ENCODE measurements at regions not wholly inside any gene's neighbourhood (a gene's known extent, or its start where the extent isn't known, plus 50 kb on each side); places are given as distances from the start of the nearest gene placed in this dataset.

DNA sequence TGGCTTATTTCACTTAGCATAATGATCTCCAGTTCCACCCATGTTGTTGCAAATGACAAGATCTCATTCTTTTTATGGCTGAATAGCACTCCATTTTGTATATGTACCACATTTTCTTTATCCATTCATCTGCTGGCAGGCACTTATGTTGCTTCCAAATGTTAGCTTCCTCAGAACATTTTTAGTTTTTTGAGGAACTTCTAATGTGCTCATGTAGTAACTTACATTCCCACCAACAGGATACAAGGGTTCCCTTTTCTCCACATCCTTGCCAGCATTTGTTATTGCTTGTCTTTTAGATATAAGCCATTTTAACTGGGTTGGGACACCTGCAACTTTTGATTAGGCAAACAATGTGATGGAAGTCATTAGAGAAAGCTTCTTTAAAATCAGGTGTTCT is 454.2 kb downstream of the NLGN4X start:
- TF ChIP-seq TAF1 (conservative IDR thresholded peaks at IDR 0.05) (no peak), FOXA1 (IDR thresholded peaks at IDR 0.05) (no peak), RAD21 (IDR thresholded peaks at IDR 0.05) (no peak), HNF4A (conservative IDR thresholded peaks at IDR 0.05) (no peak), YY1 (IDR thresholded peaks at IDR 0.05) (no peak), EGR1 (IDR thresholded peaks at IDR 0.05; ENCODE audit: low read depth in 2 of 2) (no peak), NR2F2 (IDR thresholded peaks at IDR 0.05) (no peak), HNF4G (IDR thresholded peaks at IDR 0.05) (no peak), RXRA (IDR thresholded peaks at IDR 0.05) (no peak), FOXA2 (IDR thresholded peaks at IDR 0.05) (no peak), GABPA (IDR thresholded peaks at IDR 0.05 in 1 of 2, conservative IDR thresholded peaks at IDR 0.05 in 1 of 2) (no peak)
- TF ChIP-seq, protein P1, sequence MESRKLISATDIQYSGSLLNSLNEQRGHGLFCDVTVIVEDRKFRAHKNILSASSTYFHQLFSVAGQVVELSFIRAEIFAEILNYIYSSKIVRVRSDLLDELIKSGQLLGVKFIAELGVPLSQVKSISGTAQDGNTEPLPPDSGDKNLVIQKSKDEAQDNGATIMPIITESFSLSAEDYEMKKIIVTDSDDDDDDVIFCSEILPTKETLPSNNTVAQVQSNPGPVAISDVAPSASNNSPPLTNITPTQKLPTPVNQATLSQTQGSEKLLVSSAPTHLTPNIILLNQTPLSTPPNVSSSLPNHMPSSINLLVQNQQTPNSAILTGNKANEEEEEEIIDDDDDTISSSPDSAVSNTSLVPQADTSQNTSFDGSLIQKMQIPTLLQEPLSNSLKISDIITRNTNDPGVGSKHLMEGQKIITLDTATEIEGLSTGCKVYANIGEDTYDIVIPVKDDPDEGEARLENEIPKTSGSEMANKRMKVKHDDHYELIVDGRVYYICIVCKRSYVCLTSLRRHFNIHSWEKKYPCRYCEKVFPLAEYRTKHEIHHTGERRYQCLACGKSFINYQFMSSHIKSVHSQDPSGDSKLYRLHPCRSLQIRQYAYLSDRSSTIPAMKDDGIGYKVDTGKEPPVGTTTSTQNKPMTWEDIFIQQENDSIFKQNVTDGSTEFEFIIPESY (IDR thresholded peaks at IDR 0.05): no peak
- TF ChIP-seq, protein P2, sequence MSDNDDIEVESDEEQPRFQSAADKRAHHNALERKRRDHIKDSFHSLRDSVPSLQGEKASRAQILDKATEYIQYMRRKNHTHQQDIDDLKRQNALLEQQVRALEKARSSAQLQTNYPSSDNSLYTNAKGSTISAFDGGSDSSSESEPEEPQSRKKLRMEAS (IDR thresholded peaks at IDR 0.05): no peak
- TF ChIP-seq, protein P3, sequence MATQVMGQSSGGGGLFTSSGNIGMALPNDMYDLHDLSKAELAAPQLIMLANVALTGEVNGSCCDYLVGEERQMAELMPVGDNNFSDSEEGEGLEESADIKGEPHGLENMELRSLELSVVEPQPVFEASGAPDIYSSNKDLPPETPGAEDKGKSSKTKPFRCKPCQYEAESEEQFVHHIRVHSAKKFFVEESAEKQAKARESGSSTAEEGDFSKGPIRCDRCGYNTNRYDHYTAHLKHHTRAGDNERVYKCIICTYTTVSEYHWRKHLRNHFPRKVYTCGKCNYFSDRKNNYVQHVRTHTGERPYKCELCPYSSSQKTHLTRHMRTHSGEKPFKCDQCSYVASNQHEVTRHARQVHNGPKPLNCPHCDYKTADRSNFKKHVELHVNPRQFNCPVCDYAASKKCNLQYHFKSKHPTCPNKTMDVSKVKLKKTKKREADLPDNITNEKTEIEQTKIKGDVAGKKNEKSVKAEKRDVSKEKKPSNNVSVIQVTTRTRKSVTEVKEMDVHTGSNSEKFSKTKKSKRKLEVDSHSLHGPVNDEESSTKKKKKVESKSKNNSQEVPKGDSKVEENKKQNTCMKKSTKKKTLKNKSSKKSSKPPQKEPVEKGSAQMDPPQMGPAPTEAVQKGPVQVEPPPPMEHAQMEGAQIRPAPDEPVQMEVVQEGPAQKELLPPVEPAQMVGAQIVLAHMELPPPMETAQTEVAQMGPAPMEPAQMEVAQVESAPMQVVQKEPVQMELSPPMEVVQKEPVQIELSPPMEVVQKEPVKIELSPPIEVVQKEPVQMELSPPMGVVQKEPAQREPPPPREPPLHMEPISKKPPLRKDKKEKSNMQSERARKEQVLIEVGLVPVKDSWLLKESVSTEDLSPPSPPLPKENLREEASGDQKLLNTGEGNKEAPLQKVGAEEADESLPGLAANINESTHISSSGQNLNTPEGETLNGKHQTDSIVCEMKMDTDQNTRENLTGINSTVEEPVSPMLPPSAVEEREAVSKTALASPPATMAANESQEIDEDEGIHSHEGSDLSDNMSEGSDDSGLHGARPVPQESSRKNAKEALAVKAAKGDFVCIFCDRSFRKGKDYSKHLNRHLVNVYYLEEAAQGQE (IDR thresholded peaks at IDR 0.05): no peak
- TF ChIP-seq, protein P4, sequence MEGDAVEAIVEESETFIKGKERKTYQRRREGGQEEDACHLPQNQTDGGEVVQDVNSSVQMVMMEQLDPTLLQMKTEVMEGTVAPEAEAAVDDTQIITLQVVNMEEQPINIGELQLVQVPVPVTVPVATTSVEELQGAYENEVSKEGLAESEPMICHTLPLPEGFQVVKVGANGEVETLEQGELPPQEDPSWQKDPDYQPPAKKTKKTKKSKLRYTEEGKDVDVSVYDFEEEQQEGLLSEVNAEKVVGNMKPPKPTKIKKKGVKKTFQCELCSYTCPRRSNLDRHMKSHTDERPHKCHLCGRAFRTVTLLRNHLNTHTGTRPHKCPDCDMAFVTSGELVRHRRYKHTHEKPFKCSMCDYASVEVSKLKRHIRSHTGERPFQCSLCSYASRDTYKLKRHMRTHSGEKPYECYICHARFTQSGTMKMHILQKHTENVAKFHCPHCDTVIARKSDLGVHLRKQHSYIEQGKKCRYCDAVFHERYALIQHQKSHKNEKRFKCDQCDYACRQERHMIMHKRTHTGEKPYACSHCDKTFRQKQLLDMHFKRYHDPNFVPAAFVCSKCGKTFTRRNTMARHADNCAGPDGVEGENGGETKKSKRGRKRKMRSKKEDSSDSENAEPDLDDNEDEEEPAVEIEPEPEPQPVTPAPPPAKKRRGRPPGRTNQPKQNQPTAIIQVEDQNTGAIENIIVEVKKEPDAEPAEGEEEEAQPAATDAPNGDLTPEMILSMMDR (IDR thresholded peaks at IDR 0.05; ENCODE audit: low read depth, low read length, missing input control): no peak
- TF ChIP-seq, protein P5, sequence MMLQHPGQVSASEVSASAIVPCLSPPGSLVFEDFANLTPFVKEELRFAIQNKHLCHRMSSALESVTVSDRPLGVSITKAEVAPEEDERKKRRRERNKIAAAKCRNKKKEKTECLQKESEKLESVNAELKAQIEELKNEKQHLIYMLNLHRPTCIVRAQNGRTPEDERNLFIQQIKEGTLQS (IDR thresholded peaks at IDR 0.05): no peak
- H3K36me3 ChIP-seq (ENCODE audit: control insufficient read depth in 4 of 4, insufficient read depth in 3 of 4, low read depth in 1 of 4, low read length in 3 of 4): no peaks in the 10 kb centered on the region
- no peak for DNase-seq (ENCODE audit: low spot score)
- H3K4me1 ChIP-seq (ENCODE audit: control insufficient read depth in 4 of 4, insufficient read depth in 4 of 4, low read length in 3 of 4): no peaks in the 10 kb centered on the region
- no peaks in the 10 kb centered on the region for H3K9me3 ChIP-seq (ENCODE audit: control insufficient read depth in 4 of 4, low read length in 3 of 4)
- no peak overlapping the region for H3K9ac ChIP-seq (ENCODE audit: low read depth in 1 of 2, low read length in 2 of 2)
- no peaks in the 10 kb centered on the region for H3K27me3 ChIP-seq (ENCODE audit: control insufficient read depth in 4 of 4, insufficient read depth in 4 of 4, low read length in 3 of 4)
- no peak overlapping the region for H3K4me3 ChIP-seq (ENCODE audit: low read depth in 1 of 3, low read length in 3 of 3)
- H3K27ac ChIP-seq (ENCODE audit: low read depth in 1 of 2, low read length in 2 of 2): no peak overlapping the region

DNA sequence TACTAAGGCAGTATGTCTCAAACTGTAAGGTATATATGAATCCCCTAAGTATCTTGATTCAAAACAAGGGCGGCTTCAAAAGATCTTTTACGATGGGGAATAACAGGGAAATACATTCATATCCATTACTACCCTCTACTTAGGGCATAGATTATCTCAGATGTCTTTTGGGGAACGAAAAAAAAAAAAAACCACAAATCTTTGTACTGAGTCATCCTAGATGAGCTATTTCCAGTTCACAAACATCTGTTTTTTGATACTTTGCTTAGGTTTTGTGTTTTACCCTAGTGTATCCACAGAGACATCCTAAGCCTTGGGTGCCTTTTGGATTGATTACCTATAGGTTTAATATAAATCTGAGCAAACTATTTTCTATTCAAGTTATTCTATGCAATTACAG is 457.2 kb downstream of the NLGN4X start:
- Histone ChIP-seq H3K27me3 (ENCODE audit: control insufficient read depth in 4 of 4, insufficient read depth in 4 of 4, low read length in 3 of 4) (no peaks in the 10 kb centered on the region), H3K9ac (ENCODE audit: low read depth in 1 of 2, low read length in 2 of 2) (no peak overlapping the region), H3K36me3 (ENCODE audit: control insufficient read depth in 4 of 4, insufficient read depth in 3 of 4, low read depth in 1 of 4, low read length in 3 of 4) (no peaks in the 10 kb centered on the region), H3K27ac (ENCODE audit: low read depth in 1 of 2, low read length in 2 of 2) (no peak overlapping the region), H3K9me3 (ENCODE audit: control insufficient read depth in 4 of 4, low read length in 3 of 4) (no peaks in the 10 kb centered on the region), H3K4me1 (ENCODE audit: control insufficient read depth in 4 of 4, insufficient read depth in 4 of 4, low read length in 3 of 4) (no peaks in the 10 kb centered on the region), H3K4me3 (ENCODE audit: low read depth in 1 of 3, low read length in 3 of 3) (no peak overlapping the region)
- whole genome bisulfite sequencing: 58% methylated on average over 3 of the region's 3 CpGs
- DNase-seq (ENCODE audit: low spot score): no peak
- TF ChIP-seq HNF4A (conservative IDR thresholded peaks at IDR 0.05) (no peak), NR2F2 (IDR thresholded peaks at IDR 0.05) (no peak), FOXA1 (IDR thresholded peaks at IDR 0.05) (no peak), HNF4G (IDR thresholded peaks at IDR 0.05) (no peak), YY1 (IDR thresholded peaks at IDR 0.05) (no peak), GABPA (IDR thresholded peaks at IDR 0.05 in 1 of 2, conservative IDR thresholded peaks at IDR 0.05 in 1 of 2) (no peak), RAD21 (IDR thresholded peaks at IDR 0.05) (no peak), RXRA (IDR thresholded peaks at IDR 0.05) (no peak), TAF1 (conservative IDR thresholded peaks at IDR 0.05) (no peak), FOXA2 (IDR thresholded peaks at IDR 0.05) (no peak)
- TF ChIP-seq, protein P2 (IDR thresholded peaks at IDR 0.05): no peak
- TF ChIP-seq, protein P3 (IDR thresholded peaks at IDR 0.05): no peak
- TF ChIP-seq, protein P5 (IDR thresholded peaks at IDR 0.05): no peak
- TF ChIP-seq, protein P4 (IDR thresholded peaks at IDR 0.05; ENCODE audit: low read depth, low read length, missing input control): no peak

Measured in liver (tissue), 8 donors.